ENCODE measurements at regions not wholly inside any gene's neighbourhood (a gene's known extent, or its start where the extent isn't known, plus 50 kb on each side); places are given as distances from the start of the nearest gene placed in this dataset.

GRCh38 chr17:77785312-77785905, 173.1 kb upstream of the TNRC6C start (continued):
- TF ChIP-seq TCF12 (IDR thresholded peaks at IDR 0.05; ENCODE audit: low read depth, low read length), result no peak
- no peak for TF ChIP-seq CBX5 (IDR thresholded peaks at IDR 0.05; ENCODE audit: low read depth, low read length)
- TF ChIP-seq HDAC2 (IDR thresholded peaks at IDR 0.05; ENCODE audit: borderline replicate concordance in 1 of 2, low read depth in 2 of 2, low read length in 2 of 2), result no peak
- TF ChIP-seq SAP30 (IDR thresholded peaks at IDR 0.05; ENCODE audit: insufficient read depth, insufficient replicate concordance, low read length), result no peak
- TF ChIP-seq MAX (IDR thresholded peaks at IDR 0.05), result no peak
- no peak for TF ChIP-seq ZNF274 (IDR thresholded peaks at IDR 0.05; ENCODE audit: borderline replicate concordance, extremely low read depth, low read length)
- no peak for TF ChIP-seq CHD1 (IDR thresholded peaks at IDR 0.05; ENCODE audit: low read depth, low read length)
- TF ChIP-seq ATF3 (IDR thresholded peaks at IDR 0.05; ENCODE audit: insufficient read depth, low read depth, low read length), result no peak
